ENCODE measurements at regions not wholly inside any gene's neighbourhood (a gene's known extent, or its start where the extent isn't known, plus 50 kb on each side); places are given as distances from the start of the nearest gene placed in this dataset.
"Not testable (repeated sequence)": the region's sequence is repeated elsewhere in the genome, so short reads cannot be mapped to it uniquely, and the experiment has no call there.

DNA sequence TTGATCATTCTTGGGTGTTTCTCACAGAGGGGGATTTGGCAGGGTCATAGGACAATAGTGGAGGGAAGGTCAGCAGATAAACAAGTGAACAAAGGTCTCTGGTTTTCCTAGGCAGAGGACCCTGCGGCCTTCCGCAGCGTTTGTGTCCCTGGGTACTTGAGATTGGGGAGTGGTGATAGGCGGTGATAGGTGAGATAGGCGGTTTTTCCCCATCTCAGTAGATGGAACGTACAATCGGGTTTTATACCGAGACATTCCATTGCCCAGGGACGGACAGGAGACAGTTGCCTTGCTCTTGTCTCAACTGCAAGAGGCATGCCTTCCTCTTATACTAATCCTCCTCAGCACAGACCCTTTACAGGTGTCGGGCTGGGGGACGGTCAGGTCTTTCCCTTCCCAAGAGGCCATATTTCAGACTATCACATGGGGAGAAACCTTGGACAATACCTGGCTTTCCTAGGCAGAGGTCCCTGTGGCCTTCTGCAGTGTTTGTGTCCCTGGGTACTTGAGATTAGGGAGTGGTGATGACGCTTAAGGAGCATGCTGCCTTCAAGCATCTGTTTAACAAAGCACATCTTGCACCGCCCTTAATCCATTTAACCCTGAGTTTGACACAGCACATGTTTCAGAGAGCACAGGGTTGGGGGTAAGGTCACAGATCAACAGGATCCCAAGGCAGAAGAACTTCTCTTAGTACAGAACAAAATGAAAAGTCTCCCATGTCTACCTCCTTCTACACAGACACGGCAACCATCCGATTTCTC lies 86.2 kb downstream of the OR2B2 start:
- DNase-seq, result not testable (repeated sequence)

DNA sequence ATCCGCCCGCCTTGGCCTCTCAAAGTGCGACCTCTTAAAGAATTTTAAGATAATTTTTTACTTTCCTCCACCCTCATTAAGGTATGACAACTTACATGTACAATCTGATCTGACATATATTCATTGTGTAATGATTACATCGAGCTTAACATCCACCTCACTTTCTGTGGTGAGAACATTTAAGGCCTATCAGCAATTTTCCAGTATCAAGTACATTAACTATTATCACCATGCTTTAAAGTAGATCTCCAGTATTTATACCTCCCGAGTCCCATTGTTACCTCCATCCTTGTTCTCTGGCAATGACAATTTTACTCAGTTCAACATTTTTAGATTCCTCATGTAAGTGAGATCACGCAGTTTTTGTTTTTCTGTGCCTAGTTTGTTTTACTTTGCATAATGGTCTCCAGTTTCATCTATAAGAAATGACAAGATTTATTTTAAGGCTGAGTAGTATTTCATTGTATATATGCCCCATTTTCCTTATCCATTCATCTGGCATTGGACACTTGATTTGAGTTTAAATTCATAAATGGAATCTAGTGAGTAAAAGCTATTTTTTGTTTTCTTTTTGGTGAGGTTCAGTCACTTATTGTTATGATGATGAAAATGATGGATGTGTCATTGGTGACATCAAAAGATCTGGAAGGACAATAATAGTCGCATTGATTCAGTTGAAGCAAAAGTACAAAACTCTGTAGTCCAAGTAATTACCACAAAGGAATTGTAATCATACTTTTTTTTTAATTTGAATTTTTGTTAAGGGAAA lies 87.0 kb downstream of the OR2B2 start:
- no peak for DNase-seq

DNA sequence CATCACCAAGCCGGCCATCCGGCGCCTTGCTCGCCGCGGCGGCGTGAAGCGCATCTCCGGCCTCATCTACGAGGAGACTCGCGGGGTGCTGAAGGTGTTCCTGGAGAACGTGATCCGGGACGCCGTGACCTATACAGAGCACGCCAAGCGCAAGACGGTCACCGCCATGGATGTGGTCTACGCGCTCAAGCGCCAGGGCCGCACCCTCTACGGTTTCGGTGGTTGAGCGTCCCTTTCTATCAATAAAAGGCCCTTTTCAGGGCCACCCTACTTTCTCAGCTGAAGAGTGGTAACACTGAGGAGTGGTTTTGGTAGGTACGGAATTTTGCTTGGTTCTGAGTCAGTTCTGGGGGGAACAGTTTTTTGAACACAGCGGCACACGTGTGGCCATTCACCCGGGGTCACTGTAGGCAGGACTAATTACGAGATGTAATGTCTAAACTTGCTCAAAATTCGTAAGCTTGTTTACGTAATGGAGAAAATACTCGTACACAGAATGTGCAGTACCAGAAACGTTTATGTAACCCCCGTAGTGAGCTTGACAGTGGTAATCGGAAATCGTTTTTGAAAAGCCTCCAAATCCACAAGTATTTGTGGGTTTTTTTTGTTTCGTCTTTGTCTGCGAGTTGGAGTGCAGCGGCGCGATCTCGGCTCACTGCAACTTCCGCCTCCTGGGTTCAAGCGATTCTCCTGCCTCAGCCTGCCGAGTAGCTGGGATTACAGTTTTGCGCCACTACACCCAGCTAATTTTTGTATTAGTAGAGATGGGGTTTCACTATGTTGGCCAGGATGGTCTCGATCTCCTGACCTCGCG lies 87.8 kb downstream of the OR2B2 start:
- DNase-seq, result peak; percentile 62

DNA sequence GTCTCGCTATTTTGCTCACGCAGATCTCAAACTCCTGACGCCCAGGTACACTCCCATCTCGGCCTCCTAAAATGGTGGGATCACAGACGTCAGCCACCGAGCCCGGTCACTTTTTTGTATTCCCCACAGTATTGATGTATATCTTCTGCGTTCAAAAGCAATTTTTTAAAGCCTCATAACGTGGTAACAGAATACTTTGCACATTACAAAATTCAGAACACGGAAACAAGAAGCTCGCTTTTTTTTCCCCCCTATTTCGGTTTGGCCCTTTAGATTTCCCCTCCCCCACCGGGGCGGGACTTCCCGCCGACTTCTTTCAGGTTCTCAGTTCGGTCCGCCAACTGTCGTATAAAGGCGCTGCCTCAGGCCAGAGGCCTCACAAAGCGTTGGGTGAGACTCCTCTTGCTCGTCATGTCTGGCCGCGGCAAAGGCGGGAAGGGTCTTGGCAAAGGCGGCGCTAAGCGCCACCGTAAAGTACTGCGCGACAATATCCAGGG lies 88.4 kb downstream of the OR2B2 start:
- peak; percentile 74 for DNase-seq

DNA sequence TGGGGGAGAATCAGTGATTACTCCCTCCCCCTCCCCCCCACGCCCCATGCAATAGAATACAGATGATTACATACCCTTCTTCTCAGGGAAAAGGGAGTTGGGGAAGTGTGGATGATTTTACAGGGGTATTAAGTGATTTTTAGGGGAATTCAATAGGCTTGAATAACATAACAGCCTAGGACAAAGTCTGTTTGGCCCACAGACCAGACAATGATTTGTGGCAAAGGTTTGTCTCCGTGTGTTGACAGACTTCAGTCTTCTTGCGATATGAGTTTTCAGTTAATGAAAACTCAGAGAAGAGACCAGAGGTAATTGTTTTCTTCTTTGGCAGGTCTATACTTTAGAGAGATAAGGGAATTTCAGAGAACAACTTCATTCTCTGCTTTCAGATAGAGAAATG lies 95.3 kb downstream of the OR2B2 start:
- DNase-seq, result no peak

DNA sequence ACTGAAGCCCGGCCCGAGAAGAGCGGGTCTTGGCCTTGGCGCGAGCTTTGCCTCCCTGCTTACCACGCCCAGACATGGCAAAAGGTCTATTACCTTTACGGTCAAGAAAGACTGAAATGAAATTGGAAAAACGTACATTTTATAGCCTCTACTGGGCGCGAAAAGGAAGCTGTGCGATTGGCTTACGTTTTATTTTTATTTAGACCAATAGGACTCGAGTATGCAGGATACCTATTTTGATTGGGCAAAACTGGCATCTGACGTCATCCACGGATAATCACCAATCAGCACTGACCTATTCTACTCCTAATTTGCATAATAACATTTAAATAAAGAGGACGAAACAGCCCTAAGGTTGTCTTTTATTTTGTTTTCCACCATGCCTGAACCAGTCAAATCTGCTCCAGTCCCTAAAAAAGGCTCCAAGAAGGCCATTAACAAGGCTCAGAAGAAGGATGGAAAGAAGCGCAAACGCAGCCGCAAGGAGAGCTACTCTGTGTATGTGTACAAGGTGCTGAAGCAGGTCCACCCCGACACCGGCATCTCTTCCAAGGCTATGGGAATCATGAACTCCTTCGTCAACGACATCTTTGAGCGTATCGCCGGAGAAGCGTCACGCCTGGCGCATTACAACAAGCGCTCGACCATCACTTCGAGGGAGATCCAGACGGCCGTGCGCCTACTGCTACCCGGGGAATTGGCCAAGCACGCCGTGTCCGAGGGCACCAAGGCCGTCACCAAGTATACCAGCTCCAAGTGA lies 97.4 kb downstream of the OR2B2 start:
- peak; percentile 75 for DNase-seq

DNA sequence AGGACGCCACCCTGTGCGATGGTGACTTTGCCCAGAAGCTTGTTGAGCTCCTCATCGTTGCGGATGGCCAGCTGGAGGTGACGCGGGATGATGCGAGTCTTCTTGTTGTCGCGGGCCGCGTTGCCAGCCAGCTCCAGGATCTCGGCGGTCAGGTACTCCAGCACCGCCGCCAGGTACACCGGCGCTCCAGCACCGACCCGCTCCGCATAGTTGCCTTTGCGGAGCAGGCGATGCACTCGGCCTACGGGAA lies 97.9 kb downstream of the OR2B2 start:
- not testable (repeated sequence) for DNase-seq

DNA sequence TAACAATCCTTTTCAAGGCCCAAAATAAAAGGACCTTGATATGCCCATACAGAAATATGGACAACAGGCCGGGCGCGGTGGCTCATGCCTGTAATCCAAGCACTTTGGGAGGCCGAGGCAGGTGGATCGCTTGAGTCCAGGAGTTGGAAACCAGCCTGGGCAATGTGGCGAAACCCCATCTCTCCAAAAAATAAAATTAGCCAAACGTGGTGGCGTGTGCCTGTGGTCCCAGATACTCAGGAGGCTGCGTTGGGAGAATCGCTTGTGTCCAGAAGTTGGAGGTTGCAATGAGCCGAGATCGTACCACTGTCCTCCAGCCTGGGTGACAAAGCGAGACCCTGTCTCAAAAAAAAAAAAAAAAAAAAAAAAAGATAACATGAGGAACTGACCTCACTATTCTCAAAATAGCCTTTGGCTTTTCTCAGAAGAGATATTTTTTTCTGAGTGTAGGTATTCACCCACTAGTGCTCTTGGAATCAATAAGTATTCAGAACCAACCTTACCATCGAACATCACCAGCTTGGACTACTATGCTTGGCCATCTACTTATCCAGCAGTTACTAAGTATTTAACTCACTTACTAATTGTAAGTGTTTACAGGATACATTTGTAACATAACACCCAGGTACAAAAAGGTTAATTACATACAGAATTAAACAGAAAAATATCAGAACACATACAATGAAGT lies 99.2 kb downstream of the OR2B2 start:
- no peak for DNase-seq

DNA sequence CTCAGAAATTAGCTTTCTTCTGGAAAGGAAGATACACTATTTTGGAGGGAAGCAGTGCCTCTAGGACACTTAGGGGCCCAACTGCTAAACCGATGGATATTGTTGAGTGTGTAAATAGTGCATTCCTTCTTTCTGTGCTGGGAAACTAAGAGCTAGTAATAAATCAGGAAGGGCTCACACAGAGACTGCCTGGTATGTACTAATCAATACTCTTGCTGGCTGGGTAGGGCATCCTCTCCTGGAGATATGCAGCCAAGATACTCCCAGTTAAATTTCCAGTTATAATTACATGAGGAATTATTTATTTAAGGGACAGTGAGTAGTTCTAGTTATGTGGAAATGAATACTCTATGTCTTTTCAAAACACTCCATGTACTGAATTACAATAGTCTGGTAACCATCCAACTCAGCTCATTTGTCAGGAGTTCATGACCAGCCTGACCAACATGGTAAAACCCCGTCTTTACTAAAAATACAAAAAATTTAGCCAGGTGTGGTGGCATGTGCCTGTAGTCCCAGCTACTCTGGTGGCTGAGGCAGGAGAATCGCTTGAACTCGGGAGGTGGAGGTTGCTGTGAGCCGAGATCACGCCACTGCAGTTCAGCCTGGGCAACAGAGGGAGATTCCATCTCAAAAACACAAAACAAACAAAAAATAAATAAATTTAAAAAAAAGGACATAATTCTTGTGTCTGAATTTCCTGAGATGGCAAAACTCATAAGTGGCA lies 100.0 kb downstream of the OR2B2 start:
- no peak for DNase-seq

DNA sequence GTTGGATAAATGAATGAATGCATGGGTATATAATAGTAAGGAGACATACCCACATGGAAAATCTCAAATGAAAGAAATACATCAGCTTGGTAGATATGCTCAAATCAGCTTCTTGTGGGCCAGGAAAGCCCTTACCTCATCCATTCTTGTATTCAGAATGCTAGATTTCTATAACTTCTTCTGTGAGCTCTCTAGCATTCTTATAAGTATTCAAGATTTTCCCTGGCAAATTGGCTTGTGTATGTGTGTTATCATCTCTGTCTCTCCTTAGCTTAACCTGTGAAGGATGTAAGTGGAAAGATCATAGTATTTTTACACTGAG lies 100.8 kb downstream of the OR2B2 start:
- no peak for DNase-seq

DNA sequence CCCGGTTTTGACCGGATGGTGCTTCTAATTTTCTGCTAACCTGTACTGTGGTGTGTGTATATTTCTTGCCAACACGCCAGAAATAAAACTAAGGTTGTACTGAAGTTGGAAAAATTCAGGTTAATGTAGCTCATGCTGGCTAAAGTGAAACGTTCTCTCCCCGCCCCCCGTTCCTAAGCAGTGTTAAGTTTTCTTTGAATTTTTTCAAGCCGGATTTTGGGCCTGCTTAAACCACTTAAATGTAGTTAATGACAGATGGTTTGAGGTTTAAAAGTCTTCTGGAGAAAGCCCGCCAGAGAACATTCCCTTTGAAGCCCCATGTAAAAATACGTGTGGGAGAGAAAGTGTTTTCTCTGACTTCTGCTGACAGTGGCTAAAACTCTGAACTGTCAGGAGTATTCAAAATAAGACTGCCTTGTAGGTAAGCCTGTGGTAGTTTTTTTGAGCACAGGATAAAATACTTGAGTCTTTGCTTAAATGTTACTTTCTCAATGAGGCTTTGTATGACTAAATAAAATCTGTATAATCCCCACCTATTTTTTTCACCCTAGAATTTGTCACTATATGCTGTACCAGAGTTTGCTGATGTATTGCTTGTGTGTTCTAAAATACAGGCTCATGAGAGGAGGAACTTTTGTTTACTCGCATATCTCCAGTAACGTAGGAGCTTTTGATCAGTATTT lies 101.3 kb downstream of the OR2B2 start:
- no peak for DNase-seq

DNA sequence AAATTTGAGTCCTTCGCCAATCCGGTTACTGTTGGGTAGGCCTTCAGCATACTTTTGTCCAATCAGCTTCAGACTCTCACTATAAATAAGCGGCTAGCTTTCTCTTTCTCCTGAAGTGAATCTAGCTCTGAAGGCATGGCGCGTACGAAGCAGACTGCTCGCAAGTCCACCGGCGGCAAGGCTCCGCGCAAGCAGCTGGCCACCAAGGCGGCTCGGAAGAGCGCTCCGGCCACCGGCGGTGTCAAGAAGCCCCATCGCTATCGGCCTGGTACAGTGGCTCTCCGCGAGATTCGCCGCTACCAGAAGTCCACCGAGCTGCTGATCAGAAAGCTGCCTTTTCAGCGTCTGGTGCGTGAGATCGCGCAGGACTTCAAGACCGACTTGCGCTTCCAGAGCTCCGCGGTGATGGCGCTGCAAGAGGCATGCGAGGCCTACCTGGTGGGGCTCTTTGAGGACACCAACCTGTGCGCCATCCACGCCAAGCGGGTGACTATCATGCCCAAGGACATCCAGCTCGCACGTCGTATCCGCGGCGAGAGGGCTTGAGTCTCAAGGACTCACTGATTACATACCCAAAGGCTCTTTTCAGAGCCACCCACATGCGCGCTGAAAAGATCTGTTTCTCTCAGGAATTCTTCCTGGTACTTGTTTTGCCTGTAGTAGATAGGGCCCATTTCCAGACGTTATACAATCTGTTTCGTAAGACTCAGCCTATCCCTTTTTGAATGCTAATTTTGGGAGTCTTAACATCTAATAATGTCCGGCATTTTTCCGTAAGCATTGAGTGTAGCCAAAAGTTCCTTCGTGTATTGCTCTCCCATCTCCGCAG lies 102.0 kb downstream of the OR2B2 start:
- peak; percentile 79 for DNase-seq

DNA sequence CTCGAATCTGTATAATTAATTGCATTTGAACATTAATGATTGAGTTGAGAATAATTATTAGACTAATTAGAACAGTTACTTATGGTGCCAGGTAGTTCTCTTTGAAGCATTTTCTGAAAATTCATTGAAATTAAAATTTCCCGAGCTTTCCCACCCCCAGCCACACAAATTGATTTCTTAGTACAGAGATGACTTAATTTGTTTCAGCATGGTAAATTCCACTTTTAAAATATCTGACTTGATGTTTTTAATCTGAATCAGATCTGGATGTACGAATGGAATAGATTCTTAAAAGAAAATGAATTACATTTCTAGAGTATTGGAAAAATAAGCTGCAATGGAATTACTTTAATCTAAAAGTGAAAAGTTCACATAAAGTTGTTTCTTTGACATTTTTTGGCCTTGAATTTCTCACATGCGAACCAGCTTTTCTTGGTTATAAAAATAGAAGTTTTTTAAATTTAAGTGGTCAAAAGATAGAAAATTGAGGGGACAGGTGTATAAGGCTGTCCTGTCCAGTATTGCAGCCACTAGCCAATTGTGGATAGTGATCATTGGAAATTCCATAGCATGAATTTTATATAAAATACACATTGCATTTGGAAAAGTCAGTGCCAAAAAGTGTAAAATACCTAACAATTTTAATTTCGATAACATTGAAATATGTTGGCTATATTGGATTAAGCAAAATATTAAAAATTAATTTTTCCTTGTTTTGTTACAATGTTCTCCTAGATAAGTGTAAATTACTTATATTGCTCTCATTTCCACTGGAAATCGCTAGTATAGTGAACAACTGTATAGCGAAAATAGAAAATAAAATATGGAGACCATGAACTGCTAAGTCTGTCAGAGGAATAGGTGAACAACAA lies 102.9 kb downstream of the OR2B2 start:
- DNase-seq, result no peak

DNA sequence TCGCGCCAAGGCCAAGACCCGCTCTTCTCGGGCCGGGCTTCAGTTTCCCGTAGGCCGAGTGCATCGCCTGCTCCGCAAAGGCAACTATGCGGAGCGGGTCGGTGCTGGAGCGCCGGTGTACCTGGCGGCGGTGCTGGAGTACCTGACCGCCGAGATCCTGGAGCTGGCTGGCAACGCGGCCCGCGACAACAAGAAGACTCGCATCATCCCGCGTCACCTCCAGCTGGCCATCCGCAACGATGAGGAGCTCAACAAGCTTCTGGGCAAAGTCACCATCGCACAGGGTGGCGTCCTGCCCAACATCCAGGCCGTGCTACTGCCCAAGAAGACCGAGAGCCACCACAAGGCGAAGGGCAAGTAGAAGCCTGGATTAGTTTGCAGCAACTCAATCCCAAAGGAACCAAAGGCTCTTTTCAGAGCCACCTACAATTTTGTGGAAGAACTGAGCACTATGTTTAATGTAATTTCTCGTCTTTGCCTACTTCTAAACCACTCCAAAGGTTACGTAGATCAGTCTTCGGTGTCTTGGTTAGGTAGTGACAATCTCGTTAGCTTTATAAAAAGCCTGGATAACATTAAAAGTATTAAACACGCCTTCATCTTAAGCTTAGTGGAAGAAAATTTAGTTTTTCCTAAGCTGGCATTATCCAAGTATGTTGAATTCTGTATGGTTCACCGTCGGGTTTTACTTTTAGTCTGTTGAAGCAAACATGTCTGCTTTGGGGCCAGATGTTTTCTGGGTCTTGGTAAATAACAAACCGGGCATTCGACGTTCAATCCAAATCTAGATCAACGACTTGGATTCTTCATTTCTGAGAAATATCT lies 103.7 kb downstream of the OR2B2 start:
- peak; percentile 55 for DNase-seq

DNA sequence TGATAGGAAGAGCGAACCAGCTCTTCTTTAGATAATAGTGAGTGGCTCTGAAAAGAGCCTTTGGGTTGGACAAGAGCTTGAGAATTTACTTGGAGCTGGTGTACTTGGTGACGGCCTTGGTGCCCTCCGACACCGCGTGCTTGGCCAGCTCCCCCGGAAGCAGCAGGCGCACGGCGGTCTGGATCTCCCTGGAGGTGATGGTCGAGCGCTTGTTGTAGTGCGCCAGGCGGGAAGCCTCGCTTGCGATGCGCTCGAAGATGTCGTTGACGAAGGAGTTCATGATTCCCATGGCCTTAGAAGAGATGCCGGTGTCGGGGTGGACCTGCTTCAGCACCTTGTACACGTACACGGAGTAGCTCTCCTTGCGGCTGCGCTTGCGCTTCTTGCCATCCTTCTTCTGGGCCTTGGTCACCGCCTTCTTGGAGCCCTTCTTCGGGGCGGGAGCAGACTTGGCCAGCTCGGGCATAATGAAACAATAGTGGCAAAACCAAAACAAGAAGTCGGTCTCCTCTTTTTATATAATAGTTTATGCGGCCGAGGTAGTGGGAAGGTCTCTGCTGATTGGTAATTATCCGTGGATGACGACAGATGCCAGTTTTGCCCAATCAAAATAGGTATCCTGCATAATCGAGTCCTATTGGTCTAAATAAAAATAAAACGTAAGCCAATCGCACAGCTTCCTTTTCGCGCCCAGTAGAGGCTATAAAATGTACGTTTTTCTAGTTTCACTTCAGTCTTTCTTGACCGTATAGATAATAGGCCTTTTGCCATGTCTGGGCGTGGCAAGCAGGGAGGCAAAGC lies 104.6 kb downstream of the OR2B2 start:
- DNase-seq, result peak; percentile 74

DNA sequence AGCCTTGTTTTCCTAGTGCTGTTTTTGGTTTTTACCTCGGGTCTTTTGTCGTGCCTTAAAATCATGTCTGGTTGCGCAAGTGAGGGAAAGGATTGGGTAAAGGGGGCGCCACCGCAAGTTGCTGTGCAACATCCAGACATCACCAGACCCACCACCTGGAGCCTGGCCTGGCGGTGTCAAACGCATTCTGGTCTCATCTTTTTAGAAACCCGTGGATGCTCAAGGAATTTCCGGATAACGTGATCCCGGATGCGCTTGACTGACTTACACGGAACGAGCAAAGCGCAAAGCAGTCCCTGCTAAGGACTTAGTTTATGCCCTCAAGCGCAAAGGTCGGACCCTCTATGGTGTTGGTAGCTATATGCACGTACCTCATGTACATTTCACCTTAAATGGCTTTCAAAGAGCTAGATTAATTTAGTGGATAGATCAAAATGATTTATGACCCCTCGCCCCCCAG lies 105.2 kb downstream of the OR2B2 start:
- DNase-seq, result peak; percentile 66

DNA sequence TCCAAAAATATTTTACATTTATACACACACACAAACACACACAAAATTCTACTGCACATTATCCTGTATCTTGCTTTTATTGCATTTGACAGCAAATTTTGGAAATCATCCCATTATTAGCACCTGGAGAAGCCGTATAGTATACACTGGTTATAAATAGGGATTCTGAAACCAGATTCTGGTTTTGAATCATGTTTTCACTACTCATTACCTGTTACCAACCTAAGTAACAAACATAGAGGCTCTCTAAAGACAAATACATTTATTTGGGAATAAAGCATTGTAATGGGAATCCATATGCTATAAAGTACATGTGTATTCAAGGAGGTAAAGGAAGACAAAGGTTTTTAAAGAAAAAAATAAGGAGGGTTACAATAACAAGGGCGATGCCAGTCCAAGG lies 106.8 kb downstream of the OR2B2 start:
- DNase-seq, result no peak
